HCT116 (cell line): ENCODE measurements at regions not wholly inside any gene's neighbourhood (a gene's known extent, or its start where the extent isn't known, plus 50 kb on each side); places are given as distances from the start of the nearest gene placed in this dataset.

ENCODE experiments used
- SP1 ChIP-seq: IDR thresholded peaks from 2 replicates; pipeline ENCODE4 v1.6.1; 2012; ENCODE audit warnings: low read depth
- TF ChIP-seq, protein P1 (sequence below), 3 experiments: fragments of 200-600 bp in 1 of 3; sonication (generic) in 1 of 3; IDR thresholded peaks in 2 of 3; conservative IDR thresholded peaks in 1 of 3; 2 replicates each; pipeline ENCODE4 v1.5.1; 2012 to 2017; ENCODE audit warnings: low read depth in 2 of 3, low read length in 2 of 3, antibody characterized with exemption in 1 of 3, borderline replicate concordance in 1 of 3, control low read depth in 1 of 3, mild to moderate bottlenecking in 1 of 3, mixed read lengths in 1 of 3, mixed run types in 1 of 3, moderate library complexity in 1 of 3; ENCODE audit not compliant: insufficient read depth in 1 of 3

DNA sequence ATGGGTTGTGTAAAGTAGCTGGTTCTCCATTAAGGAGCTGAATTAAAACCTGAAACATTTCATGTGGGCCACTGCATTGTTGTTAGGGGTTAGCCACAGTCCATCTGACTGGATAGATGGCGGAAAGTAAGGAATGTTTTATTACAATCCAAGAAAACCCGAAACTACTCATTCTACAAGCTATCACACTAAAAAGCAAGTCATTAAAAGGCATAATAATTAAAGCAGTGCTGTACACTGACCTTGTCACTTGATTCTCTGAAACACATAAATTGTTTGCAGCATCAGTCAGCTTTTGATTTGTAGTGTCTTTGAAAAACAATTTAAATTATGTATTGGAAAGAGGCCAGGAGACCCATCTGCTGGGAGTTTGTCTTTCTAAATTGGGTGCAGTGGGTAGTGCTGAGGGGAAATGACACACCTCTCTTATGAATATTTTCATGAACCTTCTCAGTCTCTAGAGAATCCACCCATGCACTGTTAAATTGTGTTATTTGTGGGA lies 75.7 kb upstream of the ANK2 start:
- no peak for TF ChIP-seq SP1
- TF ChIP-seq, protein P1, sequence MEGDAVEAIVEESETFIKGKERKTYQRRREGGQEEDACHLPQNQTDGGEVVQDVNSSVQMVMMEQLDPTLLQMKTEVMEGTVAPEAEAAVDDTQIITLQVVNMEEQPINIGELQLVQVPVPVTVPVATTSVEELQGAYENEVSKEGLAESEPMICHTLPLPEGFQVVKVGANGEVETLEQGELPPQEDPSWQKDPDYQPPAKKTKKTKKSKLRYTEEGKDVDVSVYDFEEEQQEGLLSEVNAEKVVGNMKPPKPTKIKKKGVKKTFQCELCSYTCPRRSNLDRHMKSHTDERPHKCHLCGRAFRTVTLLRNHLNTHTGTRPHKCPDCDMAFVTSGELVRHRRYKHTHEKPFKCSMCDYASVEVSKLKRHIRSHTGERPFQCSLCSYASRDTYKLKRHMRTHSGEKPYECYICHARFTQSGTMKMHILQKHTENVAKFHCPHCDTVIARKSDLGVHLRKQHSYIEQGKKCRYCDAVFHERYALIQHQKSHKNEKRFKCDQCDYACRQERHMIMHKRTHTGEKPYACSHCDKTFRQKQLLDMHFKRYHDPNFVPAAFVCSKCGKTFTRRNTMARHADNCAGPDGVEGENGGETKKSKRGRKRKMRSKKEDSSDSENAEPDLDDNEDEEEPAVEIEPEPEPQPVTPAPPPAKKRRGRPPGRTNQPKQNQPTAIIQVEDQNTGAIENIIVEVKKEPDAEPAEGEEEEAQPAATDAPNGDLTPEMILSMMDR (IDR thresholded peaks at IDR 0.05 in 2 of 3, conservative IDR thresholded peaks at IDR 0.05 in 1 of 3; ENCODE audit: borderline replicate concordance in 1 of 3, insufficient read depth in 1 of 3, low read depth in 2 of 3, low read length in 2 of 3): no peak
